Loucy (cell line): ENCODE measurements at regions not wholly inside any gene's neighbourhood (a gene's known extent, or its start where the extent isn't known, plus 50 kb on each side); places are given as distances from the start of the nearest gene placed in this dataset.

Experiments used
- H2AFZ ChIP-seq: fragments of 200-600 bp; sonication (generic); 2 replicates; pipeline ENCODE4 v1.6.0; 2016; ENCODE audit warnings: antibody characterized with exemption, mild to moderate bottlenecking, low read length, moderate library complexity
- H3F3A ChIP-seq: fragments of 200-600 bp; 2 replicates; pipeline ENCODE4 v1.6.0; 2016; ENCODE audit warnings: antibody characterized with exemption, low read depth, mild to moderate bottlenecking
- H3K27me3 ChIP-seq: fragments of 200-600 bp; sonication (generic); 2 replicates; pipeline ENCODE4 v1.6.1; 2014; ENCODE audit warnings: low read length, mild to moderate bottlenecking; ENCODE audit not compliant: insufficient read depth, poor library complexity, severe bottlenecking
- H3K36me3 ChIP-seq: fragments of 200-600 bp; sonication (generic); 2 replicates; pipeline ENCODE4 v1.6.1; 2016; ENCODE audit warnings: low read length; ENCODE audit not compliant: insufficient read depth
- H3K4me1 ChIP-seq: fragments of 200-600 bp; sonication (generic); 2 replicates; pipeline ENCODE4 v1.5.1; 2014; ENCODE audit warnings: low read length, mild to moderate bottlenecking; ENCODE audit not compliant: insufficient read depth, poor library complexity, severe bottlenecking
- H3K4me2 ChIP-seq: fragments of 200-600 bp; sonication (generic); 2 replicates; pipeline ENCODE4 v1.6.0; 2014; ENCODE audit warnings: antibody characterized with exemption, low read length, low read depth, mild to moderate bottlenecking; ENCODE audit not compliant: poor library complexity, severe bottlenecking
- H3K4me3 ChIP-seq: fragments of 200-600 bp; sonication (generic); 2 replicates; pipeline ENCODE4 v1.5.1; 2014; ENCODE audit warnings: low read length, mild to moderate bottlenecking, mixed read lengths; ENCODE audit not compliant: poor library complexity, severe bottlenecking
- H3K79me2 ChIP-seq: fragments of 200-600 bp; sonication (generic); 2 replicates; pipeline ENCODE4 v1.6.1; 2014; ENCODE audit warnings: low read length; ENCODE audit not compliant: insufficient read depth
- H3K9ac ChIP-seq: fragments of 200-600 bp; sonication (generic); 2 replicates; pipeline ENCODE4 v1.6.0; 2014; ENCODE audit warnings: mild to moderate bottlenecking, low read depth, low read length, moderate library complexity; ENCODE audit not compliant: poor library complexity, severe bottlenecking
- H3K9me2 ChIP-seq: fragments of 200-600 bp; sonication (generic); replicated peaks from 2 replicates; pipeline ENCODE4 v1.6.1; 2016; ENCODE audit warnings: low read depth, low read length, mixed read lengths
- H3K9me3 ChIP-seq: fragments of 200-600 bp; sonication (generic); 2 replicates; pipeline ENCODE4 v1.6.1; 2014; ENCODE audit warnings: mild to moderate bottlenecking, antibody characterized with exemption, low read length, low read depth; ENCODE audit not compliant: insufficient read depth
- H4K20me1 ChIP-seq: fragments of 200-600 bp; sonication (generic); 2 replicates; pipeline ENCODE4 v1.6.0; 2014; ENCODE audit warnings: antibody characterized with exemption, low read length, mild to moderate bottlenecking; ENCODE audit not compliant: insufficient read depth, poor library complexity, severe bottlenecking
- CTCF ChIP-seq: fragments of 200-600 bp; sonication (generic); conservative IDR thresholded peaks from 2 replicates; pipeline ENCODE4 v1.5.1; 2014; ENCODE audit warnings: mild to moderate bottlenecking, antibody characterized with exemption, low read length
- EZH2phosphoT487 ChIP-seq: fragments of 200-600 bp; IDR thresholded peaks from 2 replicates; pipeline ENCODE4 v1.6.1; 2018; ENCODE audit warnings: antibody characterized with exemption, mild to moderate bottlenecking, moderate library complexity, borderline replicate concordance

GRCh38 chr1:187641015-187641414 is 812.3 kb downstream of the PLA2G4A start:
- no peaks in the 10 kb centered on the region for H3K9me3 ChIP-seq
- no peak overlapping the region for H3K4me2 ChIP-seq
- no peaks in the 10 kb centered on the region for H3K4me1 ChIP-seq
- no peak overlapping the region for H3K4me3 ChIP-seq
- no peak overlapping the region for H2AFZ ChIP-seq
- H3F3A ChIP-seq: no peaks in the 10 kb centered on the region
- H3K9ac ChIP-seq: no peak overlapping the region
- TF ChIP-seq EZH2phosphoT487 (no peak), CTCF (no peak)
- H4K20me1 ChIP-seq: no peaks in the 10 kb centered on the region
- H3K79me2 ChIP-seq: no peaks in the 10 kb centered on the region
- no peaks in the 10 kb centered on the region for H3K27me3 ChIP-seq
- no peaks in the 10 kb centered on the region for H3K9me2 ChIP-seq
- no peaks in the 10 kb centered on the region for H3K36me3 ChIP-seq

- no peaks in the 10 kb centered on the region for H3K79me2 ChIP-seq
- no peak overlapping the region for H3K9ac ChIP-seq
- H3F3A ChIP-seq: no peaks in the 10 kb centered on the region
- no peak overlapping the region for H3K4me3 ChIP-seq
- no peaks in the 10 kb centered on the region for H3K9me3 ChIP-seq
- no peaks in the 10 kb centered on the region for H4K20me1 ChIP-seq
- H3K4me2 ChIP-seq: no peak overlapping the region
- H3K36me3 ChIP-seq: no peaks in the 10 kb centered on the region
- H3K4me1 ChIP-seq: no peaks in the 10 kb centered on the region
- H2AFZ ChIP-seq: no peak overlapping the region
- TF ChIP-seq CTCF: no peak
- no peak for TF ChIP-seq EZH2phosphoT487
- H3K9me2 ChIP-seq: no peaks in the 10 kb centered on the region
- H3K27me3 ChIP-seq: no peaks in the 10 kb centered on the region
These were observed 812.7 kb downstream of the PLA2G4A start for GRCh38 chr1:187641463-187641862.

GRCh38 chr1:187641907-187642306 is 813.2 kb downstream of the PLA2G4A start:
- Histone ChIP-seq H3F3A (no peaks in the 10 kb centered on the region), H4K20me1 (no peaks in the 10 kb centered on the region), H3K9ac (no peak overlapping the region), H3K4me3 (no peak overlapping the region), H3K4me1 (no peaks in the 10 kb centered on the region), H3K9me3 (no peaks in the 10 kb centered on the region), H3K27me3 (no peaks in the 10 kb centered on the region), H3K79me2 (no peaks in the 10 kb centered on the region), H3K36me3 (no peaks in the 10 kb centered on the region), H3K9me2 (no peaks in the 10 kb centered on the region), H3K4me2 (no peak overlapping the region), H2AFZ (no peak overlapping the region)
- TF ChIP-seq EZH2phosphoT487: no peak
- TF ChIP-seq CTCF: no peak
